MM.1S (cell line): ENCODE measurements at regions not wholly inside any gene's neighbourhood (a gene's known extent, or its start where the extent isn't known, plus 50 kb on each side); places are given as distances from the start of the nearest gene placed in this dataset.

Source experiments
- EZH2 ChIP-seq: fragments of 300-600 bp; sonication (generic); optimal IDR thresholded peaks from 2 replicates; pipeline ENCODE3; 2017; ENCODE audit warnings: low read depth, mild to moderate bottlenecking, antibody characterized with exemption, low read length, mixed read lengths
- EZH2phosphoT487 ChIP-seq: fragments of 300-600 bp; sonication (generic); IDR thresholded peaks from 2 replicates; pipeline ENCODE4 v1.6.1; 2018; ENCODE audit warnings: antibody characterized with exemption, low read length
- TF ChIP-seq, protein P1 (sequence below): fragments of 300-600 bp; sonication (generic); IDR thresholded peaks from 2 replicates; pipeline ENCODE4 v1.5.1; 2016; ENCODE audit warnings: antibody characterized with exemption, low read length, mixed read lengths

DNA sequence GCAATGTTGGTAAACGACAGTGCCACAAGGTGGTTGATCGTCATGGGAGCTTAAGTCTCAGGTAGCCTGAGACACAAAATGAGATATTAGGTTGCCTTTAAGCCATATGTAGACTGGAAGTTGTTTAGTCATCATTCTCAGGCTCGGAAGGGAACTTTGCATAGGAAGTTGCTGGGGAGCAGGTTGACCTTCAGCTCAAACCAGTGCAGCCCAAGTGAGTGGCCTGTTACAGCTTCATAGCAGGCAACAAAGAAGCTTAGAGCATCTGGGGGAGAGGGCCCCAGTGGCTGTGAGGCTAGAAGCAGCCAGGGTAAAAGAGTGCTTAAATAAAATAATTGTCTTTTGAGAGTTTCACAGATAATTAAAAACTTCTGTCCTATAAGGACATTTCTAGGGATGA, 404.0 kb downstream of the GUCY1A2 start:
- TF ChIP-seq, protein P1, sequence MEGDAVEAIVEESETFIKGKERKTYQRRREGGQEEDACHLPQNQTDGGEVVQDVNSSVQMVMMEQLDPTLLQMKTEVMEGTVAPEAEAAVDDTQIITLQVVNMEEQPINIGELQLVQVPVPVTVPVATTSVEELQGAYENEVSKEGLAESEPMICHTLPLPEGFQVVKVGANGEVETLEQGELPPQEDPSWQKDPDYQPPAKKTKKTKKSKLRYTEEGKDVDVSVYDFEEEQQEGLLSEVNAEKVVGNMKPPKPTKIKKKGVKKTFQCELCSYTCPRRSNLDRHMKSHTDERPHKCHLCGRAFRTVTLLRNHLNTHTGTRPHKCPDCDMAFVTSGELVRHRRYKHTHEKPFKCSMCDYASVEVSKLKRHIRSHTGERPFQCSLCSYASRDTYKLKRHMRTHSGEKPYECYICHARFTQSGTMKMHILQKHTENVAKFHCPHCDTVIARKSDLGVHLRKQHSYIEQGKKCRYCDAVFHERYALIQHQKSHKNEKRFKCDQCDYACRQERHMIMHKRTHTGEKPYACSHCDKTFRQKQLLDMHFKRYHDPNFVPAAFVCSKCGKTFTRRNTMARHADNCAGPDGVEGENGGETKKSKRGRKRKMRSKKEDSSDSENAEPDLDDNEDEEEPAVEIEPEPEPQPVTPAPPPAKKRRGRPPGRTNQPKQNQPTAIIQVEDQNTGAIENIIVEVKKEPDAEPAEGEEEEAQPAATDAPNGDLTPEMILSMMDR: no peak
- TF ChIP-seq EZH2phosphoT487: no peak
- no peak for TF ChIP-seq EZH2
